A673 (cell line): ENCODE measurements at regions not wholly inside any gene's neighbourhood (a gene's known extent, or its start where the extent isn't known, plus 50 kb on each side); places are given as distances from the start of the nearest gene placed in this dataset.

Experiments
- EZH2 ChIP-seq: fragments of 200-600 bp; sonication (generic); IDR thresholded peaks from 2 replicates; pipeline ENCODE4 v1.6.1; 2017; ENCODE audit warnings: borderline replicate concordance, low read depth, mild to moderate bottlenecking, mixed read lengths, antibody characterized with exemption, low read length; ENCODE audit not compliant: poor library complexity, severe bottlenecking
- TF ChIP-seq, protein P1 (sequence below): fragments of 300-800, 200-600 bp; sonication (generic); conservative IDR thresholded peaks from 2 replicates; pipeline ENCODE4 v1.5.1; 2017; ENCODE audit warnings: low read depth, mild to moderate bottlenecking, antibody characterized with exemption, low read length, moderate library complexity, mixed read lengths

DNA sequence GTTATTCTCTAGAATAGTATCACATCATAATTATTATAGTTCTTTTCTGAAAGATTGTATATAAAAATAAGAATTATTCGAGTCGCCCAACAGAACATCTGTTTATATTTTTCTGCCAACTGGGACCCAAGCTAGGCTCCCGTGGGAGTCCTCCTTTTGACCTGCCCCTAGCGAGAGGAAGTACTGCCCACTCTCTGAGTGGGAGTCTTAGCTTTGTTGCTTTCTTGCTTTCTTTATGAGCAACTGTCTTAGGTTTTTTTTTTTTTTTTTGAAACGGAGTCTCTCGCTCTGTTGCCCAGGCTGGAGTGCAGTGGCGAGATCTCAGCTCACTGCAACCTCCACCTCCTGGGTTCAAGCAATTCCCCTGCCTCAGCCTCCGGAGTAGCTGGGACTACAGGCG is 202.0 kb upstream of the ZNF184 start:
- TF ChIP-seq, protein P1, sequence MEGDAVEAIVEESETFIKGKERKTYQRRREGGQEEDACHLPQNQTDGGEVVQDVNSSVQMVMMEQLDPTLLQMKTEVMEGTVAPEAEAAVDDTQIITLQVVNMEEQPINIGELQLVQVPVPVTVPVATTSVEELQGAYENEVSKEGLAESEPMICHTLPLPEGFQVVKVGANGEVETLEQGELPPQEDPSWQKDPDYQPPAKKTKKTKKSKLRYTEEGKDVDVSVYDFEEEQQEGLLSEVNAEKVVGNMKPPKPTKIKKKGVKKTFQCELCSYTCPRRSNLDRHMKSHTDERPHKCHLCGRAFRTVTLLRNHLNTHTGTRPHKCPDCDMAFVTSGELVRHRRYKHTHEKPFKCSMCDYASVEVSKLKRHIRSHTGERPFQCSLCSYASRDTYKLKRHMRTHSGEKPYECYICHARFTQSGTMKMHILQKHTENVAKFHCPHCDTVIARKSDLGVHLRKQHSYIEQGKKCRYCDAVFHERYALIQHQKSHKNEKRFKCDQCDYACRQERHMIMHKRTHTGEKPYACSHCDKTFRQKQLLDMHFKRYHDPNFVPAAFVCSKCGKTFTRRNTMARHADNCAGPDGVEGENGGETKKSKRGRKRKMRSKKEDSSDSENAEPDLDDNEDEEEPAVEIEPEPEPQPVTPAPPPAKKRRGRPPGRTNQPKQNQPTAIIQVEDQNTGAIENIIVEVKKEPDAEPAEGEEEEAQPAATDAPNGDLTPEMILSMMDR, result no peak
- no peak for TF ChIP-seq EZH2
